ENCODE measurements at regions not wholly inside any gene's neighbourhood (a gene's known extent, or its start where the extent isn't known, plus 50 kb on each side); places are given as distances from the start of the nearest gene placed in this dataset.

- DNase-seq = no peak
These were observed 583.0 kb upstream of the PKN2 start for GRCh38 chr1:88101041-88101440.

- no peak for DNase-seq
These were observed 579.8 kb upstream of the PKN2 start for GRCh38 chr1:88104236-88104635.

- DNase-seq = no peak
These were observed 579.2 kb upstream of the PKN2 start for GRCh38 chr1:88104886-88105285.

GRCh38 chr1:88111816-88112215 lies 572.3 kb upstream of the PKN2 start:
- DNase-seq = no peak

GRCh38 chr1:88117597-88117996 lies 566.5 kb upstream of the PKN2 start:
- no peak for DNase-seq

- DNase-seq = no peak
These were observed 565.8 kb upstream of the PKN2 start for GRCh38 chr1:88118176-88118845.

- DNase-seq = no peak
These were observed 559.5 kb upstream of the PKN2 start for GRCh38 chr1:88124614-88125013.

- no peak for DNase-seq
These were observed 557.6 kb upstream of the PKN2 start for GRCh38 chr1:88126467-88126866.

- no peak for DNase-seq
These were observed 550.1 kb upstream of the PKN2 start for GRCh38 chr1:88133991-88134390.

GRCh38 chr1:88134983-88135921 lies 548.8 kb upstream of the PKN2 start:
- DNase-seq = no peak

GRCh38 chr1:88139633-88140032 lies 544.4 kb upstream of the PKN2 start:
- DNase-seq = no peak

GRCh38 chr1:88140325-88140724 lies 543.7 kb upstream of the PKN2 start:
- no peak for DNase-seq

GRCh38 chr1:88141499-88142074 lies 542.5 kb upstream of the PKN2 start:
- DNase-seq = no peak

GRCh38 chr1:88145752-88146151 lies 538.3 kb upstream of the PKN2 start:
- DNase-seq = no peak

GRCh38 chr1:88149686-88150085 lies 534.4 kb upstream of the PKN2 start:
- no peak for DNase-seq

GRCh38 chr1:88150330-88150729 lies 533.7 kb upstream of the PKN2 start:
- DNase-seq = no peak

GRCh38 chr1:88163187-88163586 lies 520.9 kb upstream of the PKN2 start:
- DNase-seq = no peak

GRCh38 chr1:88168126-88168525 lies 515.9 kb upstream of the PKN2 start:
- no peak for DNase-seq

- DNase-seq = no peak
These were observed 514.9 kb upstream of the PKN2 start for GRCh38 chr1:88169139-88169538.

GRCh38 chr1:88169939-88170338 lies 514.1 kb upstream of the PKN2 start:
- no peak for DNase-seq

- no peak for DNase-seq
These were observed 508.9 kb upstream of the PKN2 start for GRCh38 chr1:88175120-88175630.

- DNase-seq = no peak
These were observed 508.3 kb upstream of the PKN2 start for GRCh38 chr1:88175631-88176226.

GRCh38 chr1:88179943-88180342 lies 504.1 kb upstream of the PKN2 start:
- no peak for DNase-seq
